NOMO-1 treated with DMSO at 0.1 percent for 48 hours (cell line): ENCODE measurements at regions not wholly inside any gene's neighbourhood (a gene's known extent, or its start where the extent isn't known, plus 50 kb on each side); places are given as distances from the start of the nearest gene placed in this dataset.
"Not testable (repeated sequence)": the region's sequence is repeated elsewhere in the genome, so short reads cannot be mapped to it uniquely, and the experiment has no call there.

Experiments used
- DNase-seq: peaks from one replicate; lab custom pipeline; 2025; ENCODE audit not compliant: unreplicated experiment; lab: John Stamatoyannopoulos, UW

GRCh38 chr2:11950896-11951295 is 204.5 kb downstream of the LPIN1 start:
- DNase-seq = no peak

- not testable (repeated sequence) for DNase-seq
Measured at GRCh38 chr2:11951492-11951891, 205.1 kb downstream of the LPIN1 start.

DNA sequence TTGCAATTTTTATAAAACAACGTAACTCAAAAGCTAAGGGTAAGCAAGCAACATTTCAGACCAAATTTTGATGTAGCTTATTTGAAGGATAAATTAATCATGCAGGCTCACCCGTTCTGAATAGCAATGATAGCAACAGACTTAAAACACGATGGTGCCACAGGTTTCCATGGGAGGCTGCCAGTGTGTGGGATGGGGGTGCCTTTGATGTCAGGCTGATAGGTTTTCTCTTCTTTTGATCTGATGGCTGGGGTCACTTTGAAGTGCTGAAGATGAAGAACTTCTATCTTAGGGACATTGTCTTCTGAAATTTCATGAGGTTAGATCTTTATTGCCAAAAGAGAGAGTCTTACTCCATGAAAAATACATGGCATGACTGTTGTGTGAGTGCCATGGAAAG is 206.8 kb downstream of the LPIN1 start:
- DNase-seq = no peak

DNA sequence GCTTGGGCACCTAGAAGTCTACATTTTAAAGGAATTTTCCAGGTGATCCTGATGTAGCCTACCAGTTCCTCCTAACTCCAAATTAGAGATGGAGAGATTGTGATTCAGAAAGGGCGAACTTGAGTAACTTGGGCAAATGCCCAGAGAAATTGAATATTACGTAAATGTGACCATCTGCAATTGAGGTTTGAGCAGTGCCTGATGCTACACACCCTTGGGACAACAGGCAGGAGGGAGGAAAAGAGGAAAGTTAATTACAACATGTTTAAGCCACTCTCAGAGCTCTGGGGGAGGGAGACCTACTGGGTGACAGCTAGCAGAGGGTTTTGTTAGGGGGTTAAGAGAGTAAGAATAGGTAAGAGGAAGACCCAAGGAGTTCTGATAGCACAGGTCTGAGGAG is 208.9 kb downstream of the LPIN1 start:
- peak; percentile 22 for DNase-seq

DNA sequence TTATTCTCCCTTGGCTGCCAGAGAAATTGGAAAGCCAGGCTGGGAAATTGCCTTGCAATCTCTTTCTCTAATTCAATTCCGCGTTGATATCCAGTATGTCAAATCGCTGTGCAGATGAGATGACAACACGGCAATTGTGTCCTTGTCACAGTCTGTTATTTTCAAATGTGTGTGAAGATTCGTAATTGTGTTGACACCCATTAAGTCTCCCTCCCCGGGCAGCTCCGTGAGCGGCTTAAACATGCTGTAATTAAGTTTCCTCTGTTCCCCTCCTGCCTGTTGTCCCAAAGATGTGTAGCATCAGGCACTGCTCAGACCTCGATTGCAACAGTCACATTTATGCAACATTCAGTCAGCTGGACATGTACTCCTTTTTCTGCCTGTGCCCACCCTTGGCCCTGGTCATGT is 209.5 kb downstream of the LPIN1 start:
- peak; percentile 20 for DNase-seq

DNA sequence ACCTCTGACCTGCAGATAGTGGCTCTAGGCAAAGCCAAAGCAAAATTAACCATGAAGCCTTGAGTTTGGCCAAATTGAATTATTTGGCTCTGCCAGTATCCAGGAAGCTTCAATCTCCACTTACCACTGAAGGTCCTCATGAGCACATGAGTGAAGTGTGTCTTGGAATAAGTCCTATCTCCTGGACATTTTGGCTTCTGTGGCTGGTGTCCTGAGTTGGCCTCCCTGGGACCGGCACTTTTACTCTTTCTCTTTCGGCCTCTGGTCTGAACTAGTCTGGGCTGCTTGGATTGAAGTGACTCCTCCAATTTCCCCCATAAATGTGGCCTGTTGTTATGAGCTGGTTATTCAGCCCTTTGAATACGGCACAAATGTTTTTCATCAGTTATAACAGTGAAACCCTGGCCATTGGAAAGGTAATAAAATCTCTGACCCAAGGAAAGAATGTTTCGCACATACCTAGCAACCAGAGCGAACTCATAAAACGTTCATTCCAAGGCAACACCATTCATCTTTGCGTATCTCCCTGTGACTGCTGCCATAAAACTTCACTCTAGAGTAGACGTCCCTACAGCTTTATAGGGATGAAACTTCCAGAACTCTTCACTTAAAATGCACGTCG is 216.4 kb downstream of the LPIN1 start:
- DNase-seq = no peak

- DNase-seq = no peak
Measured at GRCh38 chr2:11963966-11964365, 217.5 kb downstream of the LPIN1 start.

GRCh38 chr2:11967946-11968465 is 221.6 kb downstream of the LPIN1 start:
- DNase-seq = no peak

DNA sequence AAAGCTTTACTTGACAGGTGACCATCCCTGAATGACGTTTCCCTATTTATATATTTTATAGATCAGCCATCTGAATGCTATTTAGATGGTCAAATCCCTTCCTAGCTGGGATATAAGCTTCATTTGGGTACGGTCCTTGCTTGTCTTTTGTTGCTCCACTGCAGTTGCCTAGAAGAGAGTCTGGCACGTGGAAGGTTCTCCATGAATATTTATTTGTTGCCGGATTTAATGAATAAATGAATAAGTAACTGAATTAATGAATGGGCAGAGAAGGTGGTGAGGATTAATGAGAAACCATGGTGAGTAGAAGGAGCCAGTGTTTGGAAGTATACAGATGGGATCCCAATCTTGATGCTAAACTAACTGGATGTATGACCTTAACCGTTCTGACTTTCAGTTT is 222.1 kb downstream of the LPIN1 start:
- DNase-seq = no peak

- DNase-seq = no peak
Measured at GRCh38 chr2:11969774-11970173, 223.3 kb downstream of the LPIN1 start.

GRCh38 chr2:11974573-11974972 is 228.1 kb downstream of the LPIN1 start:
- DNase-seq = no peak

GRCh38 chr2:11975373-11975772 is 228.9 kb downstream of the LPIN1 start:
- no peak for DNase-seq

- DNase-seq = no peak
Measured at GRCh38 chr2:11976073-11976472, 229.6 kb downstream of the LPIN1 start.

GRCh38 chr2:11977766-11978524 is 231.5 kb downstream of the LPIN1 start:
- no peak for DNase-seq

- no peak for DNase-seq
Measured at GRCh38 chr2:11980809-11981208, 234.4 kb downstream of the LPIN1 start.

GRCh38 chr2:11983401-11983800 is 237.0 kb downstream of the LPIN1 start:
- no peak for DNase-seq

GRCh38 chr2:11983870-11984269 is 237.4 kb downstream of the LPIN1 start:
- no peak for DNase-seq

- no peak for DNase-seq
Measured at GRCh38 chr2:11984316-11985158, 238.1 kb downstream of the LPIN1 start.

GRCh38 chr2:11985817-11986566 is 239.6 kb downstream of the LPIN1 start:
- no peak for DNase-seq

DNA sequence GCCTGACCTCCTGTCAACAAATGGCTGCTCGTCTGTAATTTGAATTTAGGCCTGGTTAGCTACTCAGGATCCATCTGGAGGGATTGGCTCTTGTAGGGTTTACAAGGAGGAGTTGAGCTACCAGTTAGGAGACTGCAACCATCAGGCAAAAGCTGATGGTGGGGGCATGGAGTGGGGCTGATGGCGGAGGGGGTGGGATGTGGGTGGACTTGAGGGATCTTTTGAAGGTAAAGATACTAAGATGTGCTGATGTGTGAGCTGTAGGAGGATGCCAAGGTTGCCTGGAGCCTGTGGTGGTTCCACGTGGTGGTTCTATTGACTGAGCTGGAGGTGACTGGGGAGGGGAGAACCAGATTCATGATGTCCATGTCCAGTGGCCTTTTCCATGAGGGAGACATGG is 240.7 kb downstream of the LPIN1 start:
- DNase-seq = no peak
